B cell (primary cell): ENCODE measurements at regions not wholly inside any gene's neighbourhood (a gene's known extent, or its start where the extent isn't known, plus 50 kb on each side); places are given as distances from the start of the nearest gene placed in this dataset.

ENCODE experiments used
- EZH2 ChIP-seq: IDR thresholded peaks from 2 replicates; pipeline ENCODE4 v1.6.1; 2012; ENCODE audit warnings: borderline replicate concordance, low read depth, mild to moderate bottlenecking, moderate library complexity, low read length; ENCODE audit not compliant: insufficient read depth, poor library complexity, severe bottlenecking
- TF ChIP-seq, protein P1 (sequence below): fragments of 200-600 bp; IDR thresholded peaks from one replicate; pipeline ENCODE4 v1.8.0; 2022; ENCODE audit warnings: antibody characterized with exemption, mild to moderate bottlenecking

GRCh38 chr14:76705214-76705613, 56.1 kb upstream of the VASH1 start:
- no peak for TF ChIP-seq EZH2
- TF ChIP-seq, protein P1, sequence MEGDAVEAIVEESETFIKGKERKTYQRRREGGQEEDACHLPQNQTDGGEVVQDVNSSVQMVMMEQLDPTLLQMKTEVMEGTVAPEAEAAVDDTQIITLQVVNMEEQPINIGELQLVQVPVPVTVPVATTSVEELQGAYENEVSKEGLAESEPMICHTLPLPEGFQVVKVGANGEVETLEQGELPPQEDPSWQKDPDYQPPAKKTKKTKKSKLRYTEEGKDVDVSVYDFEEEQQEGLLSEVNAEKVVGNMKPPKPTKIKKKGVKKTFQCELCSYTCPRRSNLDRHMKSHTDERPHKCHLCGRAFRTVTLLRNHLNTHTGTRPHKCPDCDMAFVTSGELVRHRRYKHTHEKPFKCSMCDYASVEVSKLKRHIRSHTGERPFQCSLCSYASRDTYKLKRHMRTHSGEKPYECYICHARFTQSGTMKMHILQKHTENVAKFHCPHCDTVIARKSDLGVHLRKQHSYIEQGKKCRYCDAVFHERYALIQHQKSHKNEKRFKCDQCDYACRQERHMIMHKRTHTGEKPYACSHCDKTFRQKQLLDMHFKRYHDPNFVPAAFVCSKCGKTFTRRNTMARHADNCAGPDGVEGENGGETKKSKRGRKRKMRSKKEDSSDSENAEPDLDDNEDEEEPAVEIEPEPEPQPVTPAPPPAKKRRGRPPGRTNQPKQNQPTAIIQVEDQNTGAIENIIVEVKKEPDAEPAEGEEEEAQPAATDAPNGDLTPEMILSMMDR, result no peak
